ENCODE measurements at regions not wholly inside any gene's neighbourhood (a gene's known extent, or its start where the extent isn't known, plus 50 kb on each side); places are given as distances from the start of the nearest gene placed in this dataset.
"Not testable (repeated sequence)": the region's sequence is repeated elsewhere in the genome, so short reads cannot be mapped to it uniquely, and the experiment has no call there.

- H3K27ac Mint-ChIP-seq = no peak overlapping the region
- no peak overlapping the region for H3K4me3 Mint-ChIP-seq
- H3K4me1 Mint-ChIP-seq (ENCODE audit: low read depth) = no peaks in the 10 kb centered on the region
- H3K36me3 Mint-ChIP-seq = no peaks in the 10 kb centered on the region
- H3K9me3 Mint-ChIP-seq = peaks cover 5% of the 10 kb centered on the region
- DNase-seq = no peak
- POLR2A ChIA-PET = no interaction called here
- CTCF ChIA-PET = interaction anchor here (0.7 kb wide), 1 partner anchor 17 kb away, joined by 3 read pairs; no protein-coding TSS in a partner anchor
- no peaks in the 10 kb centered on the region for H3K27me3 Mint-ChIP-seq
- intact Hi-C loops (cut with micrococcal nuclease) = no loop called here
Measured at GRCh38 chr2:129404000-129404685, 575.3 kb upstream of the RAB6C start.

- no peak overlapping the region for H3K4me3 Mint-ChIP-seq
Measured at GRCh38 chr2:129408570-129408969, 570.9 kb upstream of the RAB6C start.

GRCh38 chr2:129417041-129417440 is 562.4 kb upstream of the RAB6C start:
- CTCF ChIA-PET; H3K4me3 Mint-ChIP-seq; H3K4me1 Mint-ChIP-seq (ENCODE audit: low read depth); H3K27ac Mint-ChIP-seq; DNase-seq; POLR2A ChIA-PET; H3K27me3 Mint-ChIP-seq; H3K9me3 Mint-ChIP-seq; H3K36me3 Mint-ChIP-seq; intact Hi-C loops (cut with micrococcal nuclease): not testable (repeated sequence)

More at GRCh38 chr2:129408570-129408969, 570.9 kb upstream of the RAB6C start:
- Mint-ChIP-seq H3K4me1 (ENCODE audit: low read depth) (no peaks in the 10 kb centered on the region), H3K27ac (no peak overlapping the region), H3K27me3 (no peaks in the 10 kb centered on the region), H3K36me3 (no peaks in the 10 kb centered on the region), H3K9me3 (peaks cover 5% of the 10 kb centered on the region)
- POLR2A ChIA-PET = no interaction called here
- intact Hi-C loops (cut with micrococcal nuclease) = no loop called here
- no peak for DNase-seq
- CTCF ChIA-PET = no interaction called here

GRCh38 chr2:129422028-129422427 is 557.4 kb upstream of the RAB6C start:
- ChIA-PET CTCF (no interaction called here), POLR2A (no interaction called here)
- Mint-ChIP-seq H3K9me3 (peaks cover 2% of the 10 kb centered on the region), H3K36me3 (no peaks in the 10 kb centered on the region), H3K27ac (no peak overlapping the region), H3K4me1 (ENCODE audit: low read depth) (no peaks in the 10 kb centered on the region), H3K4me3 (no peak overlapping the region), H3K27me3 (no peaks in the 10 kb centered on the region)
- intact Hi-C loops (cut with micrococcal nuclease) = no loop called here
- no peak for DNase-seq

GRCh38 chr2:129428086-129428660 is 551.3 kb upstream of the RAB6C start:
- no peak for DNase-seq
- Mint-ChIP-seq H3K4me1 (ENCODE audit: low read depth) (no peaks in the 10 kb centered on the region), H3K36me3 (no peaks in the 10 kb centered on the region), H3K4me3 (no peak overlapping the region), H3K9me3 (no peaks in the 10 kb centered on the region), H3K27ac (no peak overlapping the region), H3K27me3 (no peaks in the 10 kb centered on the region)
- ChIA-PET POLR2A (no interaction called here), CTCF (no interaction called here)
- intact Hi-C loops (cut with micrococcal nuclease) = no loop called here

- intact Hi-C loops (cut with micrococcal nuclease) = no loop called here
- H3K36me3 Mint-ChIP-seq = no peaks in the 10 kb centered on the region
- no peak overlapping the region for H3K4me3 Mint-ChIP-seq
- ChIA-PET CTCF (no interaction called here), POLR2A (no interaction called here)
- no peak for DNase-seq
- H3K9me3 Mint-ChIP-seq = no peaks in the 10 kb centered on the region
- no peak overlapping the region for H3K27ac Mint-ChIP-seq
- no peaks in the 10 kb centered on the region for H3K27me3 Mint-ChIP-seq
- no peaks in the 10 kb centered on the region for H3K4me1 Mint-ChIP-seq (ENCODE audit: low read depth)
Measured at GRCh38 chr2:129430911-129431310, 548.6 kb upstream of the RAB6C start.

- Mint-ChIP-seq H3K4me3 (no peak overlapping the region), H3K27ac (no peak overlapping the region), H3K27me3 (no peaks in the 10 kb centered on the region), H3K9me3 (no peaks in the 10 kb centered on the region), H3K36me3 (no peaks in the 10 kb centered on the region), H3K4me1 (ENCODE audit: low read depth) (no peaks in the 10 kb centered on the region)
- ChIA-PET CTCF (no interaction called here), POLR2A (no interaction called here)
- intact Hi-C loops (cut with micrococcal nuclease) = no loop called here
- DNase-seq = no peak
Measured at GRCh38 chr2:129431881-129432280, 547.6 kb upstream of the RAB6C start.

- ChIA-PET CTCF (no interaction called here), POLR2A (no interaction called here)
- Mint-ChIP-seq H3K36me3 (no peaks in the 10 kb centered on the region), H3K27ac (no peak overlapping the region), H3K4me1 (ENCODE audit: low read depth) (no peaks in the 10 kb centered on the region), H3K9me3 (no peaks in the 10 kb centered on the region), H3K4me3 (no peak overlapping the region), H3K27me3 (no peaks in the 10 kb centered on the region)
- DNase-seq = no peak
- intact Hi-C loops (cut with micrococcal nuclease) = no loop called here
Measured at GRCh38 chr2:129436809-129437208, 542.7 kb upstream of the RAB6C start.

- no peak for DNase-seq
- Mint-ChIP-seq H3K27ac (no peak overlapping the region), H3K36me3 (no peaks in the 10 kb centered on the region), H3K9me3 (no peaks in the 10 kb centered on the region), H3K27me3 (no peaks in the 10 kb centered on the region), H3K4me1 (ENCODE audit: low read depth) (no peaks in the 10 kb centered on the region), H3K4me3 (no peak overlapping the region)
- intact Hi-C loops (cut with micrococcal nuclease) = no loop called here
- CTCF ChIA-PET = no interaction called here
- POLR2A ChIA-PET = no interaction called here
Measured at GRCh38 chr2:129437725-129438124, 541.7 kb upstream of the RAB6C start.

- Mint-ChIP-seq H3K9me3 (no peaks in the 10 kb centered on the region), H3K27me3 (no peaks in the 10 kb centered on the region), H3K36me3 (no peaks in the 10 kb centered on the region), H3K4me3 (no peak overlapping the region), H3K27ac (no peak overlapping the region), H3K4me1 (ENCODE audit: low read depth) (no peaks in the 10 kb centered on the region)
- ChIA-PET POLR2A (no interaction called here), CTCF (no interaction called here)
- DNase-seq = no peak
- intact Hi-C loops (cut with micrococcal nuclease) = no loop called here
Measured at GRCh38 chr2:129438501-129439057, 540.9 kb upstream of the RAB6C start.

- H3K4me3 Mint-ChIP-seq = no peak overlapping the region
- ChIA-PET POLR2A (no interaction called here), CTCF (no interaction called here)
- H3K4me1 Mint-ChIP-seq (ENCODE audit: low read depth) = no peaks in the 10 kb centered on the region
- intact Hi-C loops (cut with micrococcal nuclease) = no loop called here
- H3K27me3 Mint-ChIP-seq = no peaks in the 10 kb centered on the region
- no peak overlapping the region for H3K27ac Mint-ChIP-seq
- H3K36me3 Mint-ChIP-seq = no peaks in the 10 kb centered on the region
- no peak for DNase-seq
- H3K9me3 Mint-ChIP-seq = no peaks in the 10 kb centered on the region
Measured at GRCh38 chr2:129439406-129440302, 539.8 kb upstream of the RAB6C start.

- CTCF ChIA-PET = no interaction called here
- Mint-ChIP-seq H3K4me3 (no peak overlapping the region), H3K36me3 (no peaks in the 10 kb centered on the region), H3K9me3 (no peaks in the 10 kb centered on the region), H3K27ac (no peak overlapping the region), H3K4me1 (ENCODE audit: low read depth) (no peaks in the 10 kb centered on the region), H3K27me3 (no peaks in the 10 kb centered on the region)
- intact Hi-C loops (cut with micrococcal nuclease) = no loop called here
- no peak for DNase-seq
- POLR2A ChIA-PET = no interaction called here
Measured at GRCh38 chr2:129441610-129442009, 537.9 kb upstream of the RAB6C start.

Data from activated CD4-positive, alpha-beta memory T cell treated with anti-CD3 and anti-CD28 coated beads for 36 hours (primary cell).